ENCODE measurements at regions not wholly inside any gene's neighbourhood (a gene's known extent, or its start where the extent isn't known, plus 50 kb on each side); places are given as distances from the start of the nearest gene placed in this dataset.

DNA sequence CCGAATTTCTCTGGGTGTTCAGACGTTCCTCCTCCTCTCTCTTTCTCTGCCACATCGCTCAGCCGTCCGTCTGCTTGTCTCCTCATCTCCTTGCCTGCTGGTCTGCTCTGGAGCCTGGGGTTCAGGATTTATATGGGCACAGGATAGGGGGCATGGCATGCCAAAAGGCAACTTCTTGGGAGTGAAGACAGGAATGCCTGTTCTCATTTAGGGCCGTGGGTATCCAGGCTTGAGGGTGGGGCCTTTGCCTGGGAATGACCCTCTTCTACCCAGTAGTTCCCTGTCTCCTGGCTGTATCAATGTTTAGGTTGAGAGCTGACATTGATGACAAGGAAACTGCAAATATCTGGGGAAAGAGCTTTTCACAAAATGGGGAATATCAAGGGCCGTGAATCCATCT, 98.0 kb downstream of the HRH4 start:
- Histone ChIP-seq H3K4ac (ENCODE audit: low read depth, low read length) (no peak overlapping the region), H3K56ac (ENCODE audit: extremely low read depth, insufficient read depth, low read length) (no peak overlapping the region), H4K8ac (ENCODE audit: low read depth in 2 of 2, low read length in 2 of 2) (no peak overlapping the region), H2BK20ac (ENCODE audit: low read depth, low read length) (no peak overlapping the region), H3K23ac (ENCODE audit: low read depth, low read length) (no peak overlapping the region), H3K14ac (replicated peaks; ENCODE audit: low read depth, low read length) (no peak overlapping the region), H2BK120ac (ENCODE audit: low read depth, low read length) (no peak overlapping the region), H3K27ac (ENCODE audit: insufficient read depth, low read length) (no peak overlapping the region), H3K9me1 (ENCODE audit: insufficient read depth, low read length) (no peaks in the 10 kb centered on the region), H3K4me2 (ENCODE audit: low read depth, low read length) (no peak overlapping the region), H3K4me3 (ENCODE audit: insufficient read depth, low read depth, low read length) (no peak overlapping the region), H3K79me1 (ENCODE audit: low read depth in 1 of 2, low read length in 2 of 2) (no peaks in the 10 kb centered on the region), H3K27me3 (ENCODE audit: control insufficient read depth, insufficient read depth, low read length) (peaks cover 18% of the 10 kb centered on the region), H3K9me3 (ENCODE audit: control insufficient read depth, insufficient read depth, low read length) (no peaks in the 10 kb centered on the region), H2AFZ (replicated peaks; ENCODE audit: low read length, poor library complexity) (no peak overlapping the region), H2AK9ac (replicated peaks; ENCODE audit: low read depth, low read length, poor library complexity) (no peak overlapping the region), H2AK5ac (ENCODE audit: low read depth, low read length) (no peak overlapping the region), H4K5ac (ENCODE audit: low read depth, low read length) (no peak overlapping the region), H3K4me1 (ENCODE audit: control insufficient read depth, insufficient read depth, low read length) (no peaks in the 10 kb centered on the region), H3K9ac (ENCODE audit: low read depth, low read length) (no peak overlapping the region), H3K18ac (ENCODE audit: low read depth, low read length) (no peak overlapping the region), H2BK5ac (ENCODE audit: low read depth, low read length, poor library complexity, severe bottlenecking) (no peak overlapping the region), H4K20me1 (ENCODE audit: insufficient read depth, low read length) (no peaks in the 10 kb centered on the region), H4K91ac (ENCODE audit: insufficient read depth, low read depth, low read length) (no peak overlapping the region), H3K36me3 (ENCODE audit: control insufficient read depth, insufficient read depth, low read length) (no peaks in the 10 kb centered on the region), H2BK15ac (ENCODE audit: low read depth, low read length) (no peak overlapping the region)
- POLR2A ChIA-PET (ENCODE audit: unreplicated experiment) = no interaction called here
- CTCF ChIA-PET = no interaction called here
- no TSS peak for BruUV-seq (replicated peaks)
- in situ Hi-C loops (cut with MboI; ENCODE audit: low sequenced_read_pairs) (no loop called here), intact Hi-C loops (cut with micrococcal nuclease) (no loop called here), dilution Hi-C loops (cut with HindIII; ENCODE audit: low sequenced_read_pairs, unreplicated experiment) (no loop called here)
- no CpG with 5 or more reads among the region's 7 CpGs for WGBS, 2 experiments (ENCODE audit: extremely low coverage in 2 of 2, insufficient read length in 1 of 2)
- DNase-seq (no peak), ATAC-seq (ENCODE audit: low read depth) (no peak)
- TF ChIP-seq, protein P1, sequence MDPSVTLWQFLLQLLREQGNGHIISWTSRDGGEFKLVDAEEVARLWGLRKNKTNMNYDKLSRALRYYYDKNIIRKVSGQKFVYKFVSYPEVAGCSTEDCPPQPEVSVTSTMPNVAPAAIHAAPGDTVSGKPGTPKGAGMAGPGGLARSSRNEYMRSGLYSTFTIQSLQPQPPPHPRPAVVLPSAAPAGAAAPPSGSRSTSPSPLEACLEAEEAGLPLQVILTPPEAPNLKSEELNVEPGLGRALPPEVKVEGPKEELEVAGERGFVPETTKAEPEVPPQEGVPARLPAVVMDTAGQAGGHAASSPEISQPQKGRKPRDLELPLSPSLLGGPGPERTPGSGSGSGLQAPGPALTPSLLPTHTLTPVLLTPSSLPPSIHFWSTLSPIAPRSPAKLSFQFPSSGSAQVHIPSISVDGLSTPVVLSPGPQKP (IDR thresholded peaks at IDR 0.05; ENCODE audit: borderline replicate concordance, low read depth, low read length) = no peak
- no peak for TF ChIP-seq CEBPB (IDR thresholded peaks at IDR 0.05; ENCODE audit: low read depth, low read length)
- TF ChIP-seq MAFK (IDR thresholded peaks at IDR 0.05; ENCODE audit: low read depth, low read length) = no peak
- no peak for TF ChIP-seq MAZ (IDR thresholded peaks at IDR 0.05; ENCODE audit: borderline replicate concordance, low read depth, low read length)
- no peak for TF ChIP-seq RAD21 (IDR thresholded peaks at IDR 0.05; ENCODE audit: low read length)
- no peak for TF ChIP-seq NFE2L2 (IDR thresholded peaks at IDR 0.05; ENCODE audit: low read depth, low read length)
- no peak for TF ChIP-seq POLR2A (IDR thresholded peaks at IDR 0.05; ENCODE audit: low read depth, low read length)
- no peak for TF ChIP-seq FOS (IDR thresholded peaks at IDR 0.05; ENCODE audit: low read depth, low read length)
- no peak for TF ChIP-seq SMC3 (IDR thresholded peaks at IDR 0.05; ENCODE audit: low read depth, low read length)
- no peak for TF ChIP-seq RFX5 (IDR thresholded peaks at IDR 0.05; ENCODE audit: low read depth, low read length)
- TF ChIP-seq MXI1 (IDR thresholded peaks at IDR 0.05; ENCODE audit: borderline replicate concordance, low read depth, low read length) = no peak
- no peak for TF ChIP-seq CTCF (conservative IDR thresholded peaks at IDR 0.05; ENCODE audit: low read depth, low read length)
- no peak for TF ChIP-seq RCOR1 (IDR thresholded peaks at IDR 0.05; ENCODE audit: insufficient replicate concordance, low read length)
